Endothelial cell of hepatic sinusoid (primary cell): ENCODE measurements at regions not wholly inside any gene's neighbourhood (a gene's known extent, or its start where the extent isn't known, plus 50 kb on each side); places are given as distances from the start of the nearest gene placed in this dataset.
"Not testable (repeated sequence)": the region's sequence is repeated elsewhere in the genome, so short reads cannot be mapped to it uniquely, and the experiment has no call there.

Source experiments
- in situ Hi-C: cut with HindIII; loops from 2 replicates; pipeline ENCODE4 v1.10.0; 2017; ENCODE audit warnings: low sequenced_read_pairs

GRCh38 chr1:81738875-81739274 lies 61.9 kb upstream of the ADGRL2 start:
- in situ Hi-C loops, result no loop called here

- in situ Hi-C loops, result loop anchor here (5.0 kb wide), 1 partner anchor 36 kb away; no protein-coding TSS in a partner anchor
These were observed 67.3 kb upstream of the ADGRL2 start for GRCh38 chr1:81733480-81733879.

GRCh38 chr1:81731989-81732388 lies 68.7 kb upstream of the ADGRL2 start:
- in situ Hi-C loops, result loop anchor here (5.0 kb wide), 1 partner anchor 35 kb away; no protein-coding TSS in a partner anchor

- in situ Hi-C loops, result loop anchor here (5.0 kb wide), 1 partner anchor 34 kb away; no protein-coding TSS in a partner anchor
These were observed 69.9 kb upstream of the ADGRL2 start for GRCh38 chr1:81730881-81731280.

GRCh38 chr1:81730299-81730698 lies 70.4 kb upstream of the ADGRL2 start:
- in situ Hi-C loops, result loop anchor here (5.0 kb wide), 1 partner anchor 33 kb away; no protein-coding TSS in a partner anchor

- in situ Hi-C loops, result loop anchor here (5.0 kb wide), 1 partner anchor 33 kb away; no protein-coding TSS in a partner anchor
These were observed 70.9 kb upstream of the ADGRL2 start for GRCh38 chr1:81729818-81730217.

GRCh38 chr1:81729239-81729638 lies 71.5 kb upstream of the ADGRL2 start:
- in situ Hi-C loops, result no loop called here

GRCh38 chr1:81725823-81726222 lies 74.9 kb upstream of the ADGRL2 start:
- in situ Hi-C loops, result no loop called here

GRCh38 chr1:81722631-81723328 lies 78.0 kb upstream of the ADGRL2 start:
- in situ Hi-C loops, result not testable (repeated sequence)

GRCh38 chr1:81720256-81720655 lies 80.5 kb upstream of the ADGRL2 start:
- in situ Hi-C loops, result not testable (repeated sequence)

- in situ Hi-C loops, result loop anchor here (5.0 kb wide), 1 partner anchor 55 kb away; no protein-coding TSS in a partner anchor
These were observed 83.5 kb upstream of the ADGRL2 start for GRCh38 chr1:81717230-81717629.

GRCh38 chr1:81715391-81715790 lies 85.3 kb upstream of the ADGRL2 start:
- in situ Hi-C loops, result loop anchor here (5.0 kb wide), 1 partner anchor 53 kb away; no protein-coding TSS in a partner anchor

- in situ Hi-C loops, result loop anchor here (5.0 kb wide), 1 partner anchor 52 kb away; no protein-coding TSS in a partner anchor
These were observed 86.1 kb upstream of the ADGRL2 start for GRCh38 chr1:81714636-81715035.

GRCh38 chr1:81712425-81712824 lies 88.3 kb upstream of the ADGRL2 start:
- in situ Hi-C loops, result no loop called here

GRCh38 chr1:81710857-81711256 lies 89.9 kb upstream of the ADGRL2 start:
- in situ Hi-C loops, result no loop called here

- in situ Hi-C loops, result no loop called here
These were observed 92.5 kb upstream of the ADGRL2 start for GRCh38 chr1:81708250-81708649.

GRCh38 chr1:81706650-81707435 lies 93.9 kb upstream of the ADGRL2 start:
- in situ Hi-C loops, result no loop called here

GRCh38 chr1:81703756-81704463 lies 96.8 kb upstream of the ADGRL2 start:
- in situ Hi-C loops, result no loop called here

- in situ Hi-C loops, result no loop called here
These were observed 97.4 kb upstream of the ADGRL2 start for GRCh38 chr1:81703391-81703755.

GRCh38 chr1:81702903-81703302 lies 97.8 kb upstream of the ADGRL2 start:
- in situ Hi-C loops, result no loop called here

- in situ Hi-C loops, result no loop called here
These were observed 98.5 kb upstream of the ADGRL2 start for GRCh38 chr1:81702079-81702715.
